Duodenal mucosa (tissue), 2 donors: ENCODE measurements at regions not wholly inside any gene's neighbourhood (a gene's known extent, or its start where the extent isn't known, plus 50 kb on each side); places are given as distances from the start of the nearest gene placed in this dataset.

Experiments used
- H3K27ac ChIP-seq: one replicate; pipeline ENCODE4 v1.7.0; 2013; ENCODE audit warnings: low read depth, low read length
- H3K27me3 ChIP-seq, 2 donors: one replicate each; pipeline ENCODE4 v1.7.0; 2013; ENCODE audit warnings: low read length in 2 of 2, control low read depth in 1 of 2; ENCODE audit not compliant: insufficient read depth in 2 of 2, control insufficient read depth in 1 of 2
- H3K36me3 ChIP-seq, 2 donors: one replicate each; pipeline ENCODE4 v1.7.0; 2013; ENCODE audit warnings: low read length in 2 of 2, control low read depth in 1 of 2; ENCODE audit not compliant: insufficient read depth in 2 of 2, control insufficient read depth in 1 of 2
- H3K4me1 ChIP-seq, 2 donors: one replicate each; pipeline ENCODE4 v1.7.0; 2013; ENCODE audit warnings: low read length in 2 of 2, control low read depth in 1 of 2; ENCODE audit not compliant: insufficient read depth in 2 of 2, control insufficient read depth in 1 of 2
- H3K4me3 ChIP-seq, 2 donors: one replicate each; pipeline ENCODE4 v1.7.0; 2013; ENCODE audit warnings: low read length in 2 of 2, low read depth in 1 of 2
- H3K9ac ChIP-seq, 2 donors: one replicate each; pipeline ENCODE4 v1.7.0; 2013; ENCODE audit warnings: low read length in 2 of 2, low read depth in 1 of 2
- H3K9me3 ChIP-seq, 2 donors: one replicate each; pipeline ENCODE4 v1.7.0; 2013; ENCODE audit warnings: low read length in 2 of 2, control low read depth in 1 of 2; ENCODE audit not compliant: control insufficient read depth in 1 of 2

DNA sequence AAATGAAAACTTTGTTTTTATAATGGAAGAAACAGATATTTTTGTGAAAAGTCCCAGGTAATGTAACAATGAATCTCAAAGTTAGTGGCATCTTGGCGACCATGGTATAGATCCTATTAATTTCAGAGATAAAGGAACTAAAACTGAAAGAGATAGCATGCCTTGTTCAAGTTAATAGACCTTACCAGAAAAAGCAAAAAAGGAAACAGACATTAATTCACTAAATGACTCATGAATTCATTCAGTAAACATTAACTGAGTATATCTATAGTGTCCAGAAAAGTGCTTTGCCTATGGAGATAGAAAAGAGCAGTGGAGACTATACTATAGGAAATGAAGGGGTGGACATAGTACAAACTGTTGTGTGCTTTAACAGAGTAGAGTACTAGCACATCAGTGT, 763.3 kb downstream of the TRIB2 start:
- H3K27me3 ChIP-seq: no peaks in the 10 kb centered on the region
- H3K9ac ChIP-seq: no peak overlapping the region
- H3K27ac ChIP-seq: no peak overlapping the region
- no peak overlapping the region for H3K4me3 ChIP-seq
- H3K9me3 ChIP-seq: no peaks in the 10 kb centered on the region
- no peaks in the 10 kb centered on the region for H3K36me3 ChIP-seq
- H3K4me1 ChIP-seq: no peaks in the 10 kb centered on the region

DNA sequence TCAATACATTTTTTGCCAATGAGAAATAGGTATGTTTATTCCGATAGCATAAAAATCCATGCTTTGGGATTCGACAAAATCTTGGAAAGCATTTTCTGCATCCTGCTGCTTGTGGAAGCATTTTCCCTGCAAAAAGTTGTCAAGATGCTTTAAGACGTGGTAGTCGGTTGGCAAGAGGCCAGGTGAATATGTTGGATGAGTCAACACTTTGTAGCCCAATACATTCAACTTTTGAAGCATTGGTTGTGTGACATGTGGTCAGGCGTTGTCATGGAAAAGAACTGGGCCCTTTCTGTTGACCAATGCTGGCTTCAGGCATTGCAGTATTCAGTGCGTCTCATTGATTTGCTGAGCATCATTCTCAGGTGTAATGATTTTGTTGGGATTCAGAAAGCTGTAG, 764.5 kb downstream of the TRIB2 start:
- no peaks in the 10 kb centered on the region for H3K27me3 ChIP-seq
- no peaks in the 10 kb centered on the region for H3K36me3 ChIP-seq
- no peak overlapping the region for H3K4me3 ChIP-seq
- H3K9me3 ChIP-seq: no peaks in the 10 kb centered on the region
- no peak overlapping the region for H3K27ac ChIP-seq
- H3K4me1 ChIP-seq: no peaks in the 10 kb centered on the region
- H3K9ac ChIP-seq: no peak overlapping the region

DNA sequence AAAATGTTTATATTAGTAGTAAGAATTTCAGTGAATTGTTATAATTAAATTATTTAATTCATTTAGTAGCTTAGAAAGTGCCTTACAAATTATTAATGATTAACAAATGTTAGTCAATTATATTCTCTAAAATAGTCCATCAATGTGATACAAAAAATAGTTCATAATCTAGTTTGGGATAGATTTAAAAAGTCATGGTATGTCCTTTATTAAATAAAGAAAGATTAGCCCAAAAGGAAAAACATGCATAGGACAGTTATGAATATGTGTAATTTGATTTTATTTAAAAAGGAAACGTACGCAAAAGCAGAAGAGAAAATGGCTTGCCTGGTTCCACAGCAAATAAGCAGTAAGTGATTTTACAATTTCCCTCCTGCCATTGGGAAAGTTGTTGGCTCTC, 768.5 kb downstream of the TRIB2 start:
- H3K27me3 ChIP-seq: no peaks in the 10 kb centered on the region

DNA sequence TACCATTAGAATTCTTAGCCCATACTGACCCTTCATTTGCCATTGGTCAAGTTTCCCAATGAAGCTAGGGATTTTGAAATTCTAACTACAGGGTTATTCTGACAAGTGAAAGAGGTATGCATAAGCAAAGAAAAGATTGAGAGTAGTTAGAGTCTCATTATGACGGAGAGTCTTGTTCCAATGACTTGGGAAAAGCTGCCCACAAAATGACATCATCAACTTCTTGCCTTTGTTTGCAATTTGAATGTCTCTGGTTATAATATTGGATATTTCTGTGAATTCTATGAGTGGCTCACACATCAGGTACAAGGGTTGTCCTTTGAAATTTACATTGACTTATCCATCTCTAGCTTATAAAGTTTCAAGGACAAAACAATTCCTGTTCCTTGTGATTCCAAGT, 772.2 kb downstream of the TRIB2 start:
- H3K9me3 ChIP-seq: no peaks in the 10 kb centered on the region
- H3K9ac ChIP-seq: no peak overlapping the region
- H3K36me3 ChIP-seq: no peaks in the 10 kb centered on the region
- no peaks in the 10 kb centered on the region for H3K4me1 ChIP-seq
- no peak overlapping the region for H3K4me3 ChIP-seq
- no peak overlapping the region for H3K27ac ChIP-seq
- no peaks in the 10 kb centered on the region for H3K27me3 ChIP-seq

More for the DNA sequence above, 768.5 kb downstream of the TRIB2 start:
- H3K36me3 ChIP-seq: no peaks in the 10 kb centered on the region
- no peak overlapping the region for H3K4me3 ChIP-seq
- H3K9ac ChIP-seq: no peak overlapping the region
- no peak overlapping the region for H3K27ac ChIP-seq
- H3K4me1 ChIP-seq: no peaks in the 10 kb centered on the region
- H3K9me3 ChIP-seq: no peaks in the 10 kb centered on the region

DNA sequence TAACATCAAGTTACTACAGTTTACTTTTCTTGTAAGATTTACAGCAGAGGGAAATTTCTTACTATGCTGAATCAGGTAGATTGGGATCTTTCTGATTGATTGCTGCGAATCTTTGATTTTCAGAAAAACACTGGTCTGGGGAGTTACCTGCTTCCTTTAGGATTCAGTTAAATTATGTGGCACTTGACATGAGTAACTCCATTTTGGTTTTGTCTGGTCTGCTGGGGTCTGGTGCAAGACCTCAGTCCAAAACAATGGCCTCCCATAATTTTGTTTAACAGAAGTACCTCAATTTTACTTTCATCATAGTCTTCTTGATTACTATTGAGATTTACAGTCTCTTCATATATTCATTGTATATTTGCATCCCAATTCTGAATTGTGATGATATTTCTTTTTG, 775.5 kb downstream of the TRIB2 start:
- H3K9ac ChIP-seq: no peak overlapping the region
- H3K27ac ChIP-seq: no peak overlapping the region
- no peaks in the 10 kb centered on the region for H3K9me3 ChIP-seq
- H3K27me3 ChIP-seq: no peaks in the 10 kb centered on the region
- H3K4me1 ChIP-seq: no peaks in the 10 kb centered on the region
- H3K36me3 ChIP-seq: no peaks in the 10 kb centered on the region
- no peak overlapping the region for H3K4me3 ChIP-seq

DNA sequence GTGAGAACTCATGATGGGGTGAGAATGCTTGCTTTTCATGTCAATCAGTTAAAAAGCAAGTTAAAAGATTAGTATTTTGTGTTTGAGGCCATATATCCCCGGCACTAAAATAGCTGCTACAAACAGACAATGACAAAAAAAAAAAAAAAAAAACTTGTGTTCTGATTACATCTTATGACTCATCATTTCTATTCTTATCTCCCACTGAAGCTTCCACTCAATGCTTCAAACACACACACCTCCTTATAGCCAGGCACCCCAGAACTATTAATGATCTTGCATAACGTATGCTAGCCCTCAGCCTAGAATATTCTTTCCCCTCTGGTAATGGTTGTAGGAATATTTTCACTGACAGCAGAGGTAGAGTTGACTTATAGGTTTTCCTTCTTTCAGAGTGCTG, 778.3 kb downstream of the TRIB2 start:
- Histone ChIP-seq H3K27me3 (no peaks in the 10 kb centered on the region), H3K9me3 (no peaks in the 10 kb centered on the region), H3K27ac (no peak overlapping the region), H3K36me3 (no peaks in the 10 kb centered on the region), H3K4me1 (no peaks in the 10 kb centered on the region), H3K4me3 (no peak overlapping the region), H3K9ac (no peak overlapping the region)

DNA sequence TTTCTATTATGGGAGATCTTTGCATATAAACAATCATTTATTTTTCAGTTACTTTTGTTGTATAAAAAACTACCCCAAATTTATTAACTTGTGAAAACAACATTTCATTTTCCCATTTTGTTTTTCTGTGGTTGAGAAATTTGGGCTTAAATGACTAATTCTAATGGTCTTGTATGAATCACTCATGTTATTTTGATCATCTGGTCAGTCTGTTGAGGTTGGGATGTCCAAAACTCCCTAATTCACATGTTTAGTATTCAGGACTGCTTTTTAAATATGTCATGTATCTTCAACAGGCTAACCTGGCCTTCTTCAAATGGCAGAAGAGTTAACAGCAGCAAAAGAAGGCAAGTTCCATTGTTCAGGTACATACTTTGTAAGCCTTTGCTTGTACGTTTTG, 788.1 kb downstream of the TRIB2 start:
- Histone ChIP-seq H3K36me3 (no peaks in the 10 kb centered on the region), H3K9ac (no peak overlapping the region), H3K4me3 (no peak overlapping the region), H3K4me1 (no peaks in the 10 kb centered on the region), H3K9me3 (no peaks in the 10 kb centered on the region), H3K27ac (no peak overlapping the region), H3K27me3 (no peaks in the 10 kb centered on the region)

DNA sequence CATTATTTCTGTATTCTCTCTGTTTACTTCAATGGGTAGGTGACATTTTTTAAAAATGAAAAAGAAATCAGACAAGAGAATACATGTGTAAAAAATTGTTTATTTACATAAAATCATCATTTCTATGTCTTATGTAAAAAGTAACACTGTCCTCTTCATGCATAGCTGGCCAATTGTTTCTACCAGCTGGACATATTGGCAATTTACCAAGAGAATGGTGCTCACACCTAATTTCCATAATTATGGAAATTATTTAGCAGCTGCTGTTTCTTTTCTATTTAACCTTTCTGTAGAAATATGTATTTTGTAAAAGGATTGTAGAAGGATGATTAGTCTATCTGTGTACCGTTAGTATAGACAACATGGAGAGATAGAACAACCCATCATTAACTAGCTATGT, 791.9 kb downstream of the TRIB2 start:
- H3K36me3 ChIP-seq: no peaks in the 10 kb centered on the region
- no peaks in the 10 kb centered on the region for H3K9me3 ChIP-seq
- no peaks in the 10 kb centered on the region for H3K27me3 ChIP-seq
- no peak overlapping the region for H3K9ac ChIP-seq
- no peak overlapping the region for H3K4me3 ChIP-seq
- H3K27ac ChIP-seq: no peak overlapping the region
- H3K4me1 ChIP-seq: no peaks in the 10 kb centered on the region

DNA sequence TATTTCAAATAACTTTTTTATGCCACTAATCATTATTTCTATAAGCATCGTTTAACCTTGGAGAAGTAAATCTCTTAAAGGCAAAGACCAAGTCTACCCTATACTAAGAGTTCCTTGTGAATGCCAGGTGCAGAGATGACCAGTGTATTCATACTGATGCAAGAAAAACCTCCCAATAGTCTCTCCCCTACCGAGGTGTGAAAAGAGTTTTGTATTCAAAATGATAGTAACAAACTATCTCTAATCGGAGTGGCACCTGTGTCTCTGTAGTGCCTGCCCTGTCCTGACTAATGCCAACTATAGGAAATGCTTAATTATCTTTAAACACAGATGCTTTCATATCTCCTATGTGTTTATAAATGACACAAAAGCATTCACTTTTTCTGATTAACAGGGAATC, 798.5 kb downstream of the TRIB2 start:
- Histone ChIP-seq H3K9me3 (no peaks in the 10 kb centered on the region), H3K27ac (no peak overlapping the region)

DNA sequence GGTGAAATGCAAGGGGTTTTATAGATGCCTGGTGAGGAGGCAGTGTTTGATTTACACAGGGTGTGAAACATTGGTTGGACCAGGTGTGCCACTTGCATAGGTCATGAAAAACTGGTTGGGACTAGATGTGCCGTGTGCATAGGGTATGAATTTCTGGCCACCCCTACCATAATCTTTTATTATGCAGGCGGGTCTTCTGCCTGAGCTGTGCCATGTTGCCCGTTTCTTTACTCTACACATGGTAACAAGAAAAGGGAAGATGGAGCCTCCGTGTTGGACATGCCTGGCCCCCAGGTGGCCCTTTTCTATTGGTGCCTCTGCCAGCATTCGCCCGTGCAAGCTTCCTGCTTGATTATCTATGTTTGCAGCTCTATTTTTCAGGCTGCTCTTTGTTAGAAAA, 805.4 kb downstream of the TRIB2 start:
- Histone ChIP-seq H3K9me3 (no peaks in the 10 kb centered on the region), H3K9ac (no peak overlapping the region), H3K36me3 (no peaks in the 10 kb centered on the region), H3K27ac (no peak overlapping the region), H3K4me3 (no peak overlapping the region), H3K4me1 (peaks cover 7 to 8% of the 10 kb centered on the region in 2 donors), H3K27me3 (no peaks in the 10 kb centered on the region)

More for the DNA sequence above, 798.5 kb downstream of the TRIB2 start:
- Histone ChIP-seq H3K27me3 (no peaks in the 10 kb centered on the region), H3K4me1 (peaks cover 0 to 3% of the 10 kb centered on the region in 2 donors), H3K36me3 (no peaks in the 10 kb centered on the region), H3K4me3 (no peak overlapping the region), H3K9ac (no peak overlapping the region)
